EL (cell line): ENCODE measurements at regions not wholly inside any gene's neighbourhood (a gene's known extent, or its start where the extent isn't known, plus 50 kb on each side); places are given as distances from the start of the nearest gene placed in this dataset.
"Not testable (repeated sequence)": the region's sequence is repeated elsewhere in the genome, so short reads cannot be mapped to it uniquely, and the experiment has no call there.

Experiments used
- DNase-seq: peaks from one replicate; pipeline ENCODE4 v3.0.0-alpha.2; 2016

DNA sequence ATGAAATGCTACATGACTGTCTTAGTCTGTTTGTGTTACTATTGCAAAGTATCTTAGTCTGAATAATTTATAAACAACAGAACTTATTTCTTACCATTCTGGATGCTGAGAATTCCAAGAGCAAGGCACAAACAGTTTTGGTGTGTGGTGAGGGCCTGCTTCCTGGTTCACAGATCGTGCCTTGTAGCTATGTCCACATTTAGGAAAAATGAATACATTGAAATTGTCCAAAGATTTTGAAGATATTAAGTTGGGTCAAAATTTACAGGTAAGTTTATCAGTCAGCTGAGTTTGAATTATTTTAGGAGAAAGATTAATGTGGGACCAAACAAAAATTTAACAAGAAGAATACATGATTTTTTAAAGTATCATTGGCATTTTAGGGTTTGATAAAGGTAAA, 293.5 kb downstream of the LTN1 start:
- DNase-seq, result no peak

DNA sequence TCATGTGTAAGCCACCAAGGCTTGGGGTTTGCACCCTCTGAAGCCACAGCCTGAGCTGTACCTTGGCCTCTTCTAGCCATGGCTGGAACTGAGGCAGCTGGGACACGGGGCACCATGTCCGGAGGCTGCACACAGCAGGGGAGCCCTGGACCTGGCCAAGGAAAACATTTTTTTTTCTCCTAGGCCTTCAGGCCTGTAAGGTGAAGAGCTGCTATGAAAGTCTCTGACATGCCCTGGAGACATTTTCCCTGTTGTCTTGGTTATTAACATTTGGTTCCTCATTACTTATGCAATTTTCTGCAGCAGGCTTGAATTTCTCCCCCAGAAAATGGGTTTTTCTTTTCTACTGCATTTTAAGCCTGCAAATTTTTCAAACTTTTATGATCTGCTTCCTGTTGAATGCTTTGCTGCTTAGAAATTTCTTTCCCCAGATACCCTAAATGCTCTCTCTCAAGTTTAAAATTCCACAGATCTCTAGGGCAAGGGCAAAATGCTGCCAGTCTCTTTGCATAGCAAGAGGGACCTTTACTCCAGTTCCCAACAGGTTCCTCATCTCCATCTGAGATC, 295.8 kb downstream of the LTN1 start:
- DNase-seq, result peak; percentile 14

DNA sequence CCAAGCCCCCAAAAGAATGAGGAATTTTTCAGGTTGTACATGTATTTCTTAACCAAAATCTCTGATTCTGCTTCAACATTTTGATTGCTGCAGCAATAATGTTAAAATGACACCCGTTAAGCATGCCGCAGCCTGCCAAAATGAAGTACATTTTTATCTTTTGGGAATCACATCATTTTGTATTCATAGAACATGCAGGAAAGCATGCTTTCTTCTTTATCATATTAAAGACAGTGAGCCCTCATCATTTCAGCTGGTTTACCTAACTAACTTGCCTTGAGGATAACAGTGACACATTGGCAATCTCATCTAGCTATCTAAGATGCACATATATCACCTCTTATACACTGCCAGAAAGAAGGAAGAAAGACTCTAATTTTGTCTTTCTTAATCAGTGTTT, 299.2 kb downstream of the LTN1 start:
- DNase-seq, result no peak

DNA sequence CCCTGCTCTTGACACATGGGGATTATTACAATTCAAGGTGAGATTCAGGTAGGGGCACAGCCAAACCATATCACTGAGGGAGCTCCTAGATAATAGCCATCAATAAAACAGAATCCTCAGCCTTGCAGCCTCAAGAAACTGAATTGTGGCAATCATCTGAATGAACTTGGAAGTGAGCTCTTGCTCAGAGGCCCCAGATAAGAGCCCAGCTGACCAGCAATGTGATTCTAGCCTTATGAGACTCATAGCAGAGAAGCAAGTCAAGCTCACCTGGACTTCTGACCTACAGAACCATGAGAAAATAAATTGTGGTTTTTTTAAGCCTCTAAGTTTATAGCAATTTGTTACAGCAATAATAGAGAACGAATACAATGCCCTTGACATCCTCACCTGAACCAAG, 302.5 kb downstream of the LTN1 start:
- DNase-seq, result no peak

DNA sequence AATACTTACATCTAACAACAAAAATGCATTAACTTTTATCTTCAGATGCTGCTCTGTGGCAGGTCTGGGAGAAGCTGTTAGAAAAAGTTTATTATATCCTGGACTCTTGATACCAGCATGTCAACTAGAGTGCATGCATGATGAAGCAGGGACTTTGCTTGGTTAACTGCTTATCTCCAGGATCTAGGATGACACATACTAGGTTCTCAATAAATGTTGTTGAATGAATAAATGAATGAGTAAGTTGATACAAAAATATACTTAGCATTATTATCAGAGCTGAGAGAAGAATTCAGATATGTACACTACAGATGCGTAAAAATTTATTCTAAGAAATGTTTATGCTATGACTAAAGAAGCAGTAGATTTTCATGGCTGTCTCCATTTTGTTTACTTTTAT, 304.3 kb downstream of the LTN1 start:
- peak; percentile 25 for DNase-seq

DNA sequence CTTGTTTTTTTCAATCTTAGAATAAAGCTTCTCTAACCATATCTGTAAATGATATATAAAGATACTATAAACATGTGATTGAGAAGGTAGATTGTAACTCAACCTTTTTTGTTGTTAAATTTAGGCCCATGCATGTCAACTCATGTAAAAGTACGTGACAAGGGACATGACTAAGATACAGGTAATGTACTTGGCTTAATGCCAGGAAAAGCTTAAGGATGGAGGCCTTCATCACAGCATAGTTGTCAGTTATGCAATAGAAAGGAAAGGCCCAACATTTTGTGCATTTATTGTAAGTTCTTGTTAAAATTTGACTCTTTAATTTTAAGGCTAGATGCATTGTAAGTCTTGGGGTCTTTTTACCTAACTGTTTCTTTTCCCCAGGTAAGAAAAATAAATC, 305.1 kb downstream of the LTN1 start:
- DNase-seq, result no peak

DNA sequence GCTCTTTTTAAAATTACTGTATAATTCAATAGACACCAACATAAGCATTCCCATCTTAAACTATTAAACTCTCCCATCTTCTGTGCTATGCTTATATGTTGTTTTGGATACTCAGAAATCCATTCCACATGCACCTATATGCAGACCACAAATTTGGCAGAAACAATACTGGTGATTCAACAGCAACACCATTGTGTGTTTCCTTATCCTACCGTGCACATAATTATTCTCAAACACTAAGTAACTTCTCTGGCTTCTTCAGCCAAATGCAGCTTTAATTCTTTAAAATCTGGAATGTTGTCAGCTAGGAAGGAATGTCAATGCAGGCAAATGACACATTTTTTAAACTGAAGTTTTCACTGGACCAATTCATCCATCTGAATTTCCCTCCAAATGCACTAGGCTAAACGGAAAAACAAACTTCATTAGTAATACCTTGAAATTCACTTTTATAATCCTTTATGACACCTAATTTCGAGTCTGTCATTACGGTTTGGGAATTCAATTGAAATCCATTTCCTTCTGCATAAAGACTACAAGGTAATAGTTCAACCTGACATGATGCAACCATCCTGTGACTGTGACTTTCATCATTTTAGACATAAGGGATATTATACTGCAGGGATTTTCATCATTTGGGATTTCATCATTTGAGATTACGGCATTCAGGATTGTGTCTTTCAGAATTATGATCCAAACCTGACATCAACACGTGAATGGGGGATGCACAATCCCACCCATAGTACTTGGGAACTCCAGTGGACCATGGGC, 308.5 kb downstream of the LTN1 start:
- DNase-seq, result no peak

DNA sequence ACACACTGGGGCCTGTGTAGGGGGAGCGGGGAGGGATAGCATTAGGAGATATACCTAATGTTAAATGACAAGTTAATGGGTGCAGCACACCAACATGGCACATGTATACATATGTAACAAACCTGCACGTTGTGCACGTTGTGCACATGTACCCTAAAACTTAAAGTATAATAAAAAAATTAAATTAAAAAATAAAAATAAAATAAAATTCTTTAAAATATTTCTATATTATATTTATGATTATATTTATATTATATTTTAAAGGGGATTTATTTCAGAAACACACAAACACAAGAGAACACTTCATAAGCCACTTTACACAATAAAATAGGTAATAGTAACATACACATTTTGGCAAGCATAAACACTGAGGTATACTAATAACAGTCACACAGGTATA, 309.8 kb downstream of the LTN1 start:
- DNase-seq, result not testable (repeated sequence)

DNA sequence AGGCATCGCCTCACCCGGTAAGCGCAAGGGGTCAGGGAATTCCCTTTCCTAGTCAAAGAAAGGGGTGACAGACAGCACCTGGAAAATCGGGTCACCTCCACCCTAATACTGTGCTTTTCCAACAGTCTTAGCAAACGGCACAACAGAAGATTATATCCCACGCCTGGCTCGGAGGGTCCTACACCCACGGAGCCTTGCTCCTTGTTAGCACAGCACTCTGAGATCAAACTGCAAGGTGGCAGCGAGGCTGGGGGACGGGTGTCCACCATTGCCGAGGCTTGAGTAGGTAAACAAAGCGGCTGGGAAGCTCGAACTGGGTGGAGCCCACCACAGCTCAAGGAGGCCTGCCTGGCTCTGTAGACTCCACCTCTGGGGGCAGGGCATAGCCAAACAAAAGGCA, 315.6 kb downstream of the LTN1 start:
- not testable (repeated sequence) for DNase-seq

DNA sequence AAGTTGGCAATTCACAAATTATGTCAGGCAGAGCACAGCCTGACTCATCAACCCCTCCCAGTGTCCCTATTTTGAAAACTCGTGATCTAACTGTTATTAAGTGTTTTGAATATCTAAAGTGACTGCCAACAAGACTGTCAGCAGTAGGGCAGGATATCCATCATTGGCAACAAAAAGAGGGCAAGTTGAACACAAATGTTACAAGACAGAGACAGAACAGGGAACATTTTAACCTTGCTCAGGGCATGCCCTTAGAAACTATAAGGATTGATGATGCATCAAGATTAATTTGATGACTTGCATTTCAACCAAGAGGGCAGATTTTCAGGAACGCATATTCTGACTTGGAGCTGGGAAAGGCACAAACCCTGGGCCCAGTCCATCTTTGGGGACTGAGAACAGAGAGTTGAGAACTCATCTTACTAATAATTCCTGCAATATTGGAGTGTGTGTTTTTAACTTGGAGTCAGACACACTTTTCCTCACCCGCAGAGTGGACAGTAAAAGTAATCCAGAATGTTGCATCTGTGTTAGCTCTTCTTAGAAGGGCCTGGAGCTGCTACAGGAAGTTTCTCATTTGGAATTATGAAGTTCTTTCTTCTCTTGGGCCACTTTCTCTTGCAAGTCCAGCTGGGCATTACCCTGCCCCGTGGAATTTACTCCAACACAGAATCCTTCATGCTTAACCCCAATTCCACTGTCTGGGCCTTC, 317.2 kb downstream of the LTN1 start:
- DNase-seq, result peak; percentile 19

DNA sequence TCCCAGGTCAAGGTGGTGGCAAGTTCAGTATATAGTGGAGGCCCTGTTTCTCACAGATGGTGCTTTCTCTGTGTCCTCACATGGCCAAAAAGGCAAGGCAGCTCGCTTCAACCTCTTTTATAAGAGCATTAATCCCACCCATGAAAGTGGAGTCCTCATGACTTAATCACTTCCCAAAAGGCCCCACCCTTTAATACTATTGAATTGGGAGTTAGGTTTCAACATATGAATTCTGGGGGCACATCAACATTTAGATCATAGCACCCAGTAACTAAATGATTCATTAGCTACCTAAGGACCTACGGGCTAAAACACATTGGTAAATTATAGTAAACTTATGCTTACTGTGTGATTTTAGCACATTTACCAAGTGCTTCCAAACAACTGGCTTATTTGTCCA, 317.9 kb downstream of the LTN1 start:
- DNase-seq, result no peak

DNA sequence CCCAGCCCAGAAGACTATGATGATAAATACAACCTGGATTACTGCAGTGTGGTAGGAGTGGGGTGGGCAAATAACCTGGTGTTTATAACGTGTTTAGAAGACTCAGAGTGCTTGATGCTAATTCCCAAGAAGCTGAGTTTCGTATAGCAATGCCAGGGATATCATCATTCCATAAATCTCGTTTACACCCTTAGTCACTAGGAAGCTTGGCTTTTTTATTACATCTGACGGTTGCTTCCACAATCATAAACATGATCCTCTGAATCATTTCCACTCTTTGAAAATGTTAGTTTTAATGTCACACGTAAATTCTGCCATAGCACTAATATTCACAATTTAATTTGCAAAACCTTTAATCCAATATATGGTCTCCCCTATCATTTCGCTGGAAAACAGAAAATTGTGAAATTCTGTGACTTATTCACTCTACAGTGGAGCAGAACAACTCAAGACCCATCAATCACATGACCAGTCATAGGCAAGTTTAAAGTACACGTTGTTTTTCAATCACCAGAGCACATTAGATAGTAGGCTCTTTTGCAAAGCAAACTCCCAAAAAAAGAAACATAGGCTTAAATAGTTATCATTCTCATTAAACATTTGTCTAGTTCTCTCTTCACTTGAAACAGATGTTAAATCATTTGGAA, 321.0 kb downstream of the LTN1 start:
- no peak for DNase-seq

DNA sequence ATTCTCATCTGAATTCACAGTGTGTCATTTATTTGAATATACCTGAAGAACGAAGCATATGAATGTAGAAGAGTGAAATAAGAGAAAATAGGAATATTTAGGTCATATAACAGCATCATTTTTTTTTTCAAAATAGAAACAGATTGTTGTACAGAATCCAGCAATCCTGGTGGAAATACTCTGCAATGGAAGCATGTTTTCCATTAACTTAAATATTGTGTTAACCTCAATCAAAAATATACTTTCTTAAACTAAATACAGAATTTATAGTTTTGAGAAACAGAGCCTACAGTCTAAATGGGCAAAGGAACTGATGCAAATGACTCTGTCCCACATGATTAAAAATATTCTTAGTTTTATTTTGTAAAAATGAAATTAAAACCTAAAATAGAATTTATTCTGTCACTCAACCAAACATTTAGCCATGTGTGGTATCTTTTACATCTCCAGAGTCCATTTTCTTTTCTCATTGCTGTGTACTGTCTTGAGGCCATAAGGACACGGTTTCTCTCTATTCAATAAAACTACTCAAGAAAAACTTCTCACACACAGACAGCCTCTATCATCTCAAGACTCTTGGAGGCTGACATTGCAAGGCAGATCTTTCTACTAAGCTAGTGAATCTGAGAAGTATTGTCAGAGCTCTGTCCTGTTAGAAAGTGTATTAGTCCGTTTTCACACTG, 322.6 kb downstream of the LTN1 start:
- no peak for DNase-seq

DNA sequence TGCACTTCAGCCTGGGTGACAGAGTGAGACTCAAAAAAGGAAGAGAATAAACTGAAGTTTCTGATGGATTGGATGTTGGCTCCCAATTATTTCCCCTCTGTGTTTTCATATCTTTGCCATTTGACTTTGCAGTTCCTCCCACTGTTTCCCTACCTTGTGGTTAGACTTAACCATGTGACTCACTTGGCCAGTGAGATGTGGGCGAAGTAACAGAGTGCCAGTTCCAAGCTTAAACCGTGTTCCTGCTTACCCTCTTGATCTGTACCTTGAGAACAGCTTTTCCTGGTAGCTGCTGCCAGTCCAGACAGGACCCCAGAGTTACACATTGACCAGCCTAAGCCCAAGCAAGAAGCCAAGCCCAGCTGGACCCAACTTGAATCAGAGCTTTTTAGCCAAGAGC, 323.4 kb downstream of the LTN1 start:
- DNase-seq, result no peak

DNA sequence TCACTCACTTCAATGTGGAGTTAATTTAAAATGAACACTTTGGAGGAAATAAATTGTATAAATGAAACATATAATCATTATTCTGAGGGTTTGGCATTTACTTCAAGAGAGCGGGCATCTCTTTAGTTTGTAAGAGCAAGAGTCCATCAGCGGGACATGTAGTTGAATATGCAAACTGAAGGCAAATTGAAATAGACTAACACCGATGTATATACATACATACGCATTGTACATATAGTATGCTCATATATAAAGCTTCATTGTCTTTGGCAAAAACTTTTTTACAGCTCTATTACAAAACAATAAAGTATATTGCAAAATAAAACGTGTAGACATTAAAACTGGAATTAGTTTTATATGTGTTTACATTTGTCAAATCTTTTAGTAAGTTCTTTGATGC, 328.9 kb downstream of the LTN1 start:
- no peak for DNase-seq

DNA sequence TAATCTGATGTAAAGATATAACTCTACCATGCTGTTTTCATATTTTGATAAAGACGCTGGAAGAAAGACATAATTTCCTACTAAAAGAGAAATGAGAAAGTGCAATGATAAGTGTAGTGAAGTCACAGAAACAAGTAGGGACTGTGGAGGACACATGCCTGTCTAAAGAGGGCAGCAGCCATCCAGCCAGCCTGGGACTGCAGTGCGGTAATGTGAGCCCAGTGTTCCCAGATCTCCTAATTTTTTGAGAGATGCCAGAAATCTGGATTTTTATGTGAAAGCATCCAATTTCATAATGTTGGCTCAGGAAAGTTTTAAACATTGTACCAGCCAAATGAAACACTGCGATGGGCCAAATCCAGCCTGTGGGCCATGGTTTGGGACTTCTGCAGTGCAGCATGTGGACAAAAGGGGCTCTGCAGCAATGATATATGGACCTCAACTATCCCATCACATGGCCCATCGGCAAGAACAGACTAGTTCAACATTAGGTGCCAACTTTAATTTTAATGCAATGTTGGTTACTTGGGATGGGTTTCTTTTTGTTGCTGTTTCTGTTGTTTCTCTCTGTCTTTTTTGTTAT, 329.5 kb downstream of the LTN1 start:
- DNase-seq, result no peak

DNA sequence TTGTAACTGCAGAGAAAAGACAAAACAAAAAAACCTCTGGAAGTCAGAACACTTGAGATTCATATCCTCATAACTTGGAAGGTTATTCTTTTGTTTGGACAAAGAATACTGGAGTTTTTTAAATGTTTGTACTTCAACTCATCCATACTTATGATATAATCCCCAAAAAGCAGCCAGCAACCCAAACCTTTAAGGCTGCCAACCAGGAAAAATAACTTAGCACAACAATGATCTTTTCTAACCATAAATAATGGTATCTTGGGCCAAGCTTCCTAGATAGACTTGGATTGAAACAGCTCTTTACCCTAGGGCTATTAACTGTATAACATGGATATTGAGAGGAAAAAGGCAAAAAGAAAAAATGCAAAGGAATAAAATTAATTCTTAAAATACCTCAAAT, 335.1 kb downstream of the LTN1 start:
- no peak for DNase-seq

DNA sequence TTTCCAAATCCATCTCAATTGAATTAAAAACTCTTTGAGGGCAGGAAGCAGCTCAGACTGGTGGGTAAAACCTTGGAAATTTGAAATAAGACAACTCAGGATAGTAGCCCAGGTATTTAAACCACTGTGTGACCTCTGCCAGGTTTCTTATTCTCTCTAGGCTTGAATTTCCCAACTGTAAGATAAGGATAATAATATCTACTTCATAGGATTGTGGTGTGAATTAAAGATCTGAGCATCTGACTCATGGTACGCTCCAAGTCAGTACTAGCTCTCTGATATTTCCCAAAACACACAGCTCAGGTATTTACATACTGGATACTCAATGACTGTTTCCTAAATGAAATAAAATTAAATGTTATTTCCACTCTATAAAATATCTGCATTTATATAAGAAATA, 337.2 kb downstream of the LTN1 start:
- DNase-seq, result no peak

DNA sequence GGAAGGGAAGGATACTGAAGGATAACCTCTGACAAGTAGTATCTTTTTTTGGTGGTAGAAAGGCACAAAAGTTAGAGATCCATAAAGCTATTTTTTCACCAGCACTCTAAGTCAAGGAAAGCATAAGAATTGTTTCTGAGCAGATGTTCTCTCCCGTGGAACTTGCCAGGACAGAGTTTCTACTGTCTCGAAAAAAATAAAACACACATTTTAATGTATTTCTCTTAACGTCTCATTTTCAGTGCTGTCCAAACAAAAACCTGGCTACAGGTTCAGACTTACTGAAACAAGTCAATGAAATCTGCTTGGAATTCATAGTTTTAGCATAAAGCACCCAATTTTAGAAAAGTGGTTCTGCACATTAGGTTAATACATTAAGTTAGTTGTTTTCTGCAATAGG, 338.3 kb downstream of the LTN1 start:
- DNase-seq, result no peak

DNA sequence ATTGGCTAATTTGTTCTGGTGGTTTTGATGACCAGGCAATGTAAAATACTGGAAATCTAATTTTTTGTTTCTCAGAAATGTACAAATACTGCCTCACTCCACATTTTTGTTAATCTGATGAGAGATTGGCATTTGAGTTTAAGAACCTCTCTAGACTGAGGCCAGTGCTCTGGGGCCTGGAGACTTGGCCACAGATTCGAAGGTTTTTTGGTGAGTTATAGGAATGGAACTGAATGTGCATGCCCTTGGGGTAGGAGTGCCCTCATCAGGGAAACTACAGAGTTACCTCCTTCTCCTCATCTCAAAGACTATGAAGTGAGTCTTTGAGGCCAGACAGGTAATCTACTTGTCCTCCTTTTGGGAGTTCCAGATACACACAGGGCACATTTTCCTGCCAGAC, 347.9 kb downstream of the LTN1 start:
- DNase-seq, result peak; percentile 61

DNA sequence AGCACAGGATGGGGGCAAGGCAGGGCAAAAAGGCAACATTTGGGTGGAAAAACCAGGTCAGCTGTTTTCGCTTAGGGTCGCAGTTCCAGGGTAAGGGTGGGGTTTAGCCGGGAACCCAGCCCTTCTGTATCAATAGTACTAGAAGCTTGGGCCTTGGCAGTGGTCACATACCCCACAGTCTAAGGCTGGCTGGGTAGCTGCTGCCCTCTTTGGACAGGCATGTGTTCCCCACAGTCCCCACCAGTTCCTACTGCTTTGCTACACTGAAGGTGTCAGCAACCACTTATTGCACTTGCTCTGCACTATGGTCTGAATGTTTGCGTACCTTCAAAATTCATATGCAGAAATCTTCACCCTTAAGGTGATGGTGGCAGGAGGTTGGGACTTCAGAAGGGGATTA, 349.8 kb downstream of the LTN1 start:
- no peak for DNase-seq

DNA sequence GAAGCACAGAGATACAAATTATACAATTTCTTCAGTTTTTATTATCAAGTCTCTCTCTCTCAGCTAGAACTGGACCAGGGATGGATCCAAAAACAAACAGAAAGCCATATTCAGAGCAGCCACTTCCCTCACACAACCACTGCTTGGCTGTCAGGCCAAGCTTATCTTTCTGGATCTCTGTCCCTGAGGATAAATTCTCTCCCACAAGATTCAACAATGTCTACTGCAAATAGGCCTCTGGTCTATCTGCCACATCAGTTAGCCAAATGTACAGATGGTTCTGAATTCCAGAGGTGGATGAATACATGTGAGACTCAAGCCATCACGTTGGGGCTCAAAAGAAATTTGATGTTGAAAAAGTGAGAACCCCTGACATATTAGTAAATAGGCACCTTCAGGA, 350.9 kb downstream of the LTN1 start:
- peak; percentile 10 for DNase-seq

DNA sequence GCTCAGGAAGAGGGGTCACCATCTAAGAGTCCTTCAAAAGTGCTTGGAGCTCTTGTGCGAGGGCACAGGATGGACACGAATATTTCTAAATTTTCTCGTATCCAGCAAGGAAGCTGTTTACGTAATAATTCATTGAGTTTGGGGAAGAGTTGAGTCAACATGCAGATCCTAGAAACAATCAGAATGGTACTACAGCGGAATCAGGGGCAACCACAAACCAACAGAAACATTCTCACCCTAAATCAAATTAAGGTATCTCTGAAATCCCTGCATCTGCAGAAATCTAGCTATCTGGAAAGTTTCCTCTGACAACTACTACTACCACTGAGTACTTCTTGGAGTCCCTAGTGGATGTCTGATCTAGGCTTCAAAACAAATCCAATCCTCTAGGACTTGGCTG, 352.4 kb downstream of the LTN1 start:
- no peak for DNase-seq
